RWPE2 (cell line): ENCODE measurements at regions not wholly inside any gene's neighbourhood (a gene's known extent, or its start where the extent isn't known, plus 50 kb on each side); places are given as distances from the start of the nearest gene placed in this dataset.

Experiments used
- ATAC-seq: fragments of 200-7000 bp; cut with Tn5 transposase; 3 replicates; pipeline ENCODE4 v1.9.1; 2021; ENCODE audit warnings: low read depth
- DNase-seq: peaks from one replicate; pipeline ENCODE4 v3.0.0-alpha.2; 2020; ENCODE audit warnings: low spot score
- H3K27ac ChIP-seq: fragments of 450-650 bp; 2 replicates; pipeline ENCODE4 v1.5.1; 2017; ENCODE audit warnings: mild to moderate bottlenecking; ENCODE audit not compliant: poor library complexity, severe bottlenecking
- H3K27me3 ChIP-seq: fragments of 250-450 bp; sonication (Bioruptor Pico); 2 replicates; pipeline ENCODE4 v1.5.1; 2021; ENCODE audit warnings: mild to moderate bottlenecking, moderate library complexity; ENCODE audit not compliant: insufficient read depth, poor library complexity, severe bottlenecking
- H3K36me3 ChIP-seq: fragments of 250-450 bp; sonication (Bioruptor Pico); 2 replicates; pipeline ENCODE4 v1.5.1; 2020; ENCODE audit warnings: low read depth, mild to moderate bottlenecking, moderate library complexity
- H3K4me1 ChIP-seq: fragments of 250-450 bp; sonication (Bioruptor Pico); 2 replicates; pipeline ENCODE4 v1.5.1; 2021; ENCODE audit warnings: mild to moderate bottlenecking, moderate library complexity; ENCODE audit not compliant: insufficient read depth, poor library complexity, severe bottlenecking
- H3K4me3 ChIP-seq: fragments of 250-450 bp; sonication (Bioruptor Pico); 2 replicates; pipeline ENCODE4 v1.5.1; 2021; ENCODE audit warnings: mild to moderate bottlenecking, moderate library complexity; ENCODE audit not compliant: severe bottlenecking
- H3K9me3 ChIP-seq: fragments of 250-450 bp; sonication (Bioruptor Pico); 2 replicates; pipeline ENCODE4 v1.5.1; 2021; ENCODE audit warnings: mild to moderate bottlenecking, moderate library complexity; ENCODE audit not compliant: severe bottlenecking
- TF ChIP-seq, protein P1 (sequence below): fragments of 450-650 bp; IDR thresholded peaks from one replicate; pipeline ENCODE4 v1.5.1; 2017; ENCODE audit warnings: mild to moderate bottlenecking, moderate library complexity; ENCODE audit not compliant: poor library complexity, severe bottlenecking

DNA sequence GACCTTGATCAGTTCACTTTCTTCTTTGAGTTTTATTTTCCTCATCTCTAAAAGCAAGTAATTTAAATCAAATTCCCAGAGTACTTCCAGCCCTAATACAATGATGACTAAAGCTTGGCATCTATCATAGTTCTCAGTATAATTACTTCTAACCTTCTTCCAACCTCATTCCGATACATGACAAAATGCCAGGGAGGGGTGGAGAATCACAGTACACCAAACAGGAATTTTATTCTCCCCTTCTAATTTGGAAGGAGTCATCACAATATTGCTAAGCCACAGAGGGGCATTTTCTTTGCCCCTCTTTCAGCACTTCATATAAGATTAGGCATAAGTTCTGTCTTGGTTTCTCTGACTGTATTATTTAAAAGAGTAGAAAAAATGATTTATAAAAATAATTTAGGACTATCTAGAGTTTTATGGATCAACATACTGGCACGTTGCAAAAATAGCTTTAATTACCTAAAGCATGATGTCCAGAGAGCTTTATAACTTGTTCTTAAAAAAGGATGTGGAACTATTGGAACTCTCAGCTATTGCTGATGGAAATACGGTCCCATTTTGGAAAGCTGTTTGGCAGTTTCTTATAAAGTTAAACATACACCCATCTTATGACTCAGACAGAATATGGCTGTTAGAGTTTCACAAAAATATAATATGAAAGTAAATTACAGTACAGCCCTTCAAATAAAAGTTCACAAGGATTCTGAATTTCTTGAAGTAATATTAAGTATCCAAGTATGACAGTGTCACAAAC, 86.9 kb upstream of the UBE2E2 start:
- TF ChIP-seq, protein P1, sequence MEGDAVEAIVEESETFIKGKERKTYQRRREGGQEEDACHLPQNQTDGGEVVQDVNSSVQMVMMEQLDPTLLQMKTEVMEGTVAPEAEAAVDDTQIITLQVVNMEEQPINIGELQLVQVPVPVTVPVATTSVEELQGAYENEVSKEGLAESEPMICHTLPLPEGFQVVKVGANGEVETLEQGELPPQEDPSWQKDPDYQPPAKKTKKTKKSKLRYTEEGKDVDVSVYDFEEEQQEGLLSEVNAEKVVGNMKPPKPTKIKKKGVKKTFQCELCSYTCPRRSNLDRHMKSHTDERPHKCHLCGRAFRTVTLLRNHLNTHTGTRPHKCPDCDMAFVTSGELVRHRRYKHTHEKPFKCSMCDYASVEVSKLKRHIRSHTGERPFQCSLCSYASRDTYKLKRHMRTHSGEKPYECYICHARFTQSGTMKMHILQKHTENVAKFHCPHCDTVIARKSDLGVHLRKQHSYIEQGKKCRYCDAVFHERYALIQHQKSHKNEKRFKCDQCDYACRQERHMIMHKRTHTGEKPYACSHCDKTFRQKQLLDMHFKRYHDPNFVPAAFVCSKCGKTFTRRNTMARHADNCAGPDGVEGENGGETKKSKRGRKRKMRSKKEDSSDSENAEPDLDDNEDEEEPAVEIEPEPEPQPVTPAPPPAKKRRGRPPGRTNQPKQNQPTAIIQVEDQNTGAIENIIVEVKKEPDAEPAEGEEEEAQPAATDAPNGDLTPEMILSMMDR: no peak
- Histone ChIP-seq H3K36me3 (no peaks in the 10 kb centered on the region), H3K27me3 (peaks cover 5% of the 10 kb centered on the region), H3K27ac (no peak overlapping the region), H3K4me1 (peaks cover 8% of the 10 kb centered on the region), H3K9me3 (no peaks in the 10 kb centered on the region), H3K4me3 (no peak overlapping the region)
- ATAC-seq (no peak), DNase-seq (no peak)

DNA sequence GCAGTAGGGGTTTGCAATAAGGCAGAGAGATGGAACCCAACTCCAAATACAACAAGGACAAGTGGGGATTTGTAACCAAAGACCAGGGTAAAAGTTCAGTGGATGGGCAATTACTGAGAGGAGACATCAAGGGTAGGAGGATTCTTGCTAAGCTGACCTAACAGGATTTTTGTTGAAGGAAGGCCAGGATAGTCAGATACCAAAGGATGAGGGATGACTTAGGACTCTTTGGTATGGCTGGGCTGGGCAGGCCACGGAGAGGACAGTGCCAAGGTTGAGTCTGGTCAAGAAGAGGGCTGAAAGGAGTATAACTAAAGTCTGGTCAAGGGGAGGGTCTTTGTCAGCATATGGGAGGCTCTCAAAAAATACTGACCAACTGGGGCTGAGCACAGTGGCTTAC, 85.3 kb upstream of the UBE2E2 start:
- no peaks in the 10 kb centered on the region for H3K9me3 ChIP-seq
- H3K4me1 ChIP-seq: peaks cover 8% of the 10 kb centered on the region
- H3K36me3 ChIP-seq: no peaks in the 10 kb centered on the region
- no peak overlapping the region for H3K27ac ChIP-seq
- no peak for DNase-seq
- TF ChIP-seq, protein P1: no peak
- no peak overlapping the region for H3K4me3 ChIP-seq
- H3K27me3 ChIP-seq: peaks cover 11% of the 10 kb centered on the region
- ATAC-seq: no peak

DNA sequence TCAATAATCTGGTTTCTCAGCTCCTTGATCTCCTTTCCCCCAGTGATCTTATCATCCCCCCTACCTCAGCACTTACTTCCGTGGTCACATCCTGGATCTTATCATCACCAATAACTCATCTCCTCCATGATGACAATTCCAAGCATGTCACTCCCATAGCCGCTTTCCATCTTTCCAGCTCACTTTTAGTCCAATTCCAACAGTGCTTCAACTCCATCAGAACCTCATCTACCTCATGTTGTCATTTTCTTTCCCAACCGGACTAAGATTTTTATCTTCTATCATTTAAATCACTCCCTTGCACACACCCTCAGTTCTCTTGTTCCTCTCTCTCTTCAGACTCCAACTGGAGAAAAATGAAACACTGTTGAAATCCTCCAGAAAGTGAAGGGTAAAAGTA, 75.9 kb upstream of the UBE2E2 start:
- ATAC-seq (no peak), DNase-seq (no peak)
- H3K9me3 ChIP-seq: no peaks in the 10 kb centered on the region
- no peaks in the 10 kb centered on the region for H3K36me3 ChIP-seq
- H3K27ac ChIP-seq: no peak overlapping the region
- H3K4me1 ChIP-seq: no peaks in the 10 kb centered on the region
- TF ChIP-seq, protein P1: no peak
- no peak overlapping the region for H3K4me3 ChIP-seq
- H3K27me3 ChIP-seq: peaks cover 8% of the 10 kb centered on the region

DNA sequence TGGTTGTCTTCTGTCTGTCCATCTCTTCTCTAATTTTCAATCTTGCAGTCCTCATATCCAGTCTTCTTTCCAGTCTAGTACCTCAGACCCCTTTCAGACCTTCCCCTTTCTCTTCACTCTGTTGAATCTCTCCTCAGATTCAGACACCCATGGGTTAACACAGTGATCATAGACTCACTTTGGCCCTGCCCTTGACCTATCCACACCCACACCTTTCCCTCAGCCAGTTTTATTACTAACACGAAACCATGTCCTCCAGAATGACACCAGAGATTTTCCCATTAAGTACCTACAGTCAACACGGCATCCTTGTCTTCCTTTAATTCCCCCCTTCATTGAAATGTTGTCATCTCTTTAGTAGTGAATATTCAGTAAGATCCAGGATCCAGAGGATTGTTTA, 74.5 kb upstream of the UBE2E2 start:
- TF ChIP-seq, protein P1: no peak
- H3K9me3 ChIP-seq: no peaks in the 10 kb centered on the region

DNA sequence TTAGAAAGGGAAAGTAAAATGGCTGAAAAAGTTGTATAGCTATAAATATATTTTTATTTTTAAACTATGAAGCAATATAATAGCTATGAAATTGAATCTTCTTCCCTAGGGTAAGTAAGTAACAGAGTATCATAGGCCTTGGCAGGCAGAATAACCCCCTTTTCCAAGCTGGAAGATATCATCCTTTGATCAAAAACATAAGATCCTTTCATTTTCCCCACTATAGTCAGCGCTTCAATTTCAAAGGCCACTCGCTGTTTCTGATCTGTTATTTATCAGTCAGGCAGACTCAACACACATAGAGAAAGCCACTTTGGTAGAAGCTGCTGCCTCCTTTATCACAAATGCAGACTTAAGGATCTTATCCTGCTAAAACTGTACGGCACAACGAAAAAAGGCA, 74.0 kb upstream of the UBE2E2 start:
- no peak for ATAC-seq
- TF ChIP-seq, protein P1: no peak
- no peaks in the 10 kb centered on the region for H3K36me3 ChIP-seq
- H3K9me3 ChIP-seq: no peaks in the 10 kb centered on the region
- H3K4me3 ChIP-seq: no peak overlapping the region
- no peaks in the 10 kb centered on the region for H3K4me1 ChIP-seq
- no peak overlapping the region for H3K27ac ChIP-seq
- no peak for DNase-seq
- H3K27me3 ChIP-seq: peaks cover 5% of the 10 kb centered on the region

More for the DNA sequence above, 74.5 kb upstream of the UBE2E2 start:
- peaks cover 8% of the 10 kb centered on the region for H3K27me3 ChIP-seq
- ATAC-seq (no peak), DNase-seq (no peak)
- no peaks in the 10 kb centered on the region for H3K4me1 ChIP-seq
- no peaks in the 10 kb centered on the region for H3K36me3 ChIP-seq
- no peak overlapping the region for H3K4me3 ChIP-seq
- H3K27ac ChIP-seq: no peak overlapping the region
